HCT116 (cell line): ENCODE measurements at regions not wholly inside any gene's neighbourhood (a gene's known extent, or its start where the extent isn't known, plus 50 kb on each side); places are given as distances from the start of the nearest gene placed in this dataset.

Experiments used
- ATAC-seq: fragments of 200-7000 bp; cut with Tn5 transposase; 2 replicates; pipeline ENCODE4 v1.9.1; 2020; ENCODE audit warnings: mild to moderate bottlenecking, moderate library complexity
- BruUV-seq: library from RNA; stranded (reverse); fragments of 400-500 nt; replicated peaks from 2 replicates; lab custom pipeline; 2021; lab: Mats Ljungman, UMichigan
- CTCF ChIA-PET: fragments of 300-600 bp; sonication (Branson Sonifier 250); formaldehyde crosslinking; loops from one replicate; lab custom pipeline; 2021; ENCODE audit warnings: antibody characterized with exemption; lab: Charles Lee
- POLR2A ChIA-PET: fragments of 300-600, 350-600 bp; sonication (Branson Sonifier 250); formaldehyde crosslinking; loops from one replicate; lab custom pipeline; 2021; ENCODE audit warnings: antibody characterized with exemption; lab: Charles Lee
- RAD21 ChIA-PET, 2 experiments: fragments of 300-600 bp; sonication (Branson Sonifier 250); formaldehyde crosslinking; loops; one replicate each; lab custom pipeline; 2023; ENCODE audit warnings: low total read pairs in 2 of 2; ENCODE audit not compliant: uncharacterized antibody in 2 of 2, unreplicated experiment in 2 of 2, low non-redundant PET in 1 of 2; lab: Charles Lee
- DNase-seq: peaks from one replicate; pipeline ENCODE4 v3.0.0-alpha.2; 2010; ENCODE audit warnings: low read depth, low spot score
- H2AFZ ChIP-seq: fragments of 200-600 bp; shearing (Covaris generic), sonication (generic); 2 replicates; pipeline ENCODE4 v1.6.1; 2017; ENCODE audit warnings: low read depth, mixed run types, mixed read lengths, antibody characterized with exemption, low read length; ENCODE audit not compliant: poor library complexity, severe bottlenecking
- H3K27ac ChIP-seq: 2 replicates; pipeline ENCODE4 v1.5.1; 2012; ENCODE audit warnings: low read depth, low read length
- H3K27me3 ChIP-seq: fragments of 200-600 bp; sonication (generic); 2 replicates; pipeline ENCODE4 v1.6.1; 2016; ENCODE audit warnings: mixed run types, low read length, mixed read lengths; ENCODE audit not compliant: insufficient read depth
- H3K36me3 ChIP-seq, 2 experiments: fragments of 200-500 bp in 1 of 2; fragments of 200-600 bp in 1 of 2; sonication (Bioruptor generic) in 1 of 2; sonication (generic) in 1 of 2; 2 replicates each; pipeline versions ENCODE4 v1.5.1 to v1.6.1; 2014 to 2016; ENCODE audit warnings: low read length in 2 of 2, inconsistent platforms in 1 of 2, mixed read lengths in 1 of 2, mixed run types in 1 of 2; ENCODE audit not compliant: insufficient read depth in 2 of 2, control insufficient read depth in 1 of 2
- H3K4me1 ChIP-seq, 2 experiments: fragments of 200-600 bp in 1 of 2; sonication (generic) in 1 of 2; 2 replicates each; pipeline versions ENCODE4 v1.5.1 to v1.6.1; 2012 to 2017; ENCODE audit warnings: low read length in 2 of 2, inconsistent platforms in 1 of 2, mild to moderate bottlenecking in 1 of 2, mixed read lengths in 1 of 2, mixed run types in 1 of 2, moderate library complexity in 1 of 2; ENCODE audit not compliant: insufficient read depth in 2 of 2, control insufficient read depth in 1 of 2
- H3K4me2 ChIP-seq: fragments of 200-600 bp; sonication (generic); 2 replicates; pipeline ENCODE4 v1.6.1; 2017; ENCODE audit warnings: mixed run types, low read length, mixed read lengths
- H3K4me3 ChIP-seq, 2 experiments: fragments of 200-600 bp in 1 of 2; sonication (generic) in 1 of 2; replicated peaks in 1 of 2; 2 replicates each; pipeline ENCODE4 v1.5.1; 2011 to 2016; ENCODE audit warnings: low read length in 2 of 2, control low read depth in 1 of 2, low read depth in 1 of 2, mild to moderate bottlenecking in 1 of 2, mixed read lengths in 1 of 2, mixed run types in 1 of 2
- H3K79me2 ChIP-seq: fragments of 200-600 bp; sonication (generic); 2 replicates; pipeline ENCODE4 v1.6.1; 2017; ENCODE audit warnings: mild to moderate bottlenecking, mixed run types, low read length, moderate library complexity, mixed read lengths; ENCODE audit not compliant: insufficient read depth
- H3K9ac ChIP-seq: fragments of 200-600 bp; sonication (generic); 2 replicates; pipeline ENCODE4 v1.6.1; 2016; ENCODE audit warnings: low read length, mixed read lengths
- H3K9me2 ChIP-seq: fragments of 200-600 bp; sonication (generic), shearing (Covaris generic); 2 replicates; pipeline ENCODE4 v1.6.1; 2017; ENCODE audit warnings: mixed run types, mild to moderate bottlenecking, moderate library complexity; ENCODE audit not compliant: insufficient read depth
- H3K9me3 ChIP-seq, 2 experiments: fragments of 200-500 bp in 1 of 2; fragments of 200-600 bp in 1 of 2; sonication (Bioruptor generic) in 1 of 2; sonication (generic) in 1 of 2; 2 replicates each; pipeline ENCODE4 v1.6.1; 2014 to 2017; ENCODE audit warnings: low read length in 2 of 2, mixed read lengths in 2 of 2, inconsistent platforms in 1 of 2, low read depth in 1 of 2, mild to moderate bottlenecking in 1 of 2, mixed run types in 1 of 2, moderate library complexity in 1 of 2; ENCODE audit not compliant: control insufficient read depth in 1 of 2, insufficient read depth in 1 of 2
- H4K20me1 ChIP-seq: fragments of 200-600 bp; sonication (generic), shearing (Covaris generic); 2 replicates; pipeline ENCODE4 v1.6.1; 2017; ENCODE audit warnings: mixed run types, mild to moderate bottlenecking, moderate library complexity; ENCODE audit not compliant: insufficient read depth
- CEBPB ChIP-seq: IDR thresholded peaks from 2 replicates; pipeline ENCODE4 v1.6.1; 2012; ENCODE audit warnings: low read depth
- EGR1 ChIP-seq: IDR thresholded peaks from 2 replicates; pipeline ENCODE4 v1.6.1; 2012; ENCODE audit warnings: low read depth
- EZH2 ChIP-seq: fragments of 200-600 bp; sonication (generic); IDR thresholded peaks from 2 replicates; pipeline ENCODE4 v1.6.1; 2017; ENCODE audit warnings: antibody characterized with exemption, mixed run types
- EZH2phosphoT487 ChIP-seq: fragments of 200-600 bp; IDR thresholded peaks from 2 replicates; pipeline ENCODE4 v1.6.1; 2018; ENCODE audit warnings: antibody characterized with exemption, borderline replicate concordance
- JUND ChIP-seq: IDR thresholded peaks from 2 replicates; pipeline ENCODE4 v1.6.1; 2012
- POLR2AphosphoS5 ChIP-seq: IDR thresholded peaks from 2 replicates; pipeline ENCODE4 v1.6.1; 2011; ENCODE audit warnings: mild to moderate bottlenecking, low read depth, low read length, moderate library complexity
- RAD21 ChIP-seq: IDR thresholded peaks from 2 replicates; pipeline ENCODE4 v1.6.1; 2012; ENCODE audit warnings: low read depth, mild to moderate bottlenecking
- SIN3A ChIP-seq: IDR thresholded peaks from 2 replicates; pipeline ENCODE4 v1.6.1; 2012; ENCODE audit warnings: low read depth
- SRF ChIP-seq: IDR thresholded peaks from 2 replicates; pipeline ENCODE4 v1.6.1; 2012; ENCODE audit warnings: low read depth
- TCF7L2 ChIP-seq: IDR thresholded peaks from 2 replicates; pipeline ENCODE4 v1.7.0; 2011; ENCODE audit warnings: borderline replicate concordance, inconsistent platforms; ENCODE audit not compliant: insufficient read depth, insufficient read length; ENCODE audit errors: extremely low read depth
- YY1 ChIP-seq: IDR thresholded peaks from 2 replicates; pipeline ENCODE4 v1.6.1; 2011; ENCODE audit warnings: low read length, low read depth, moderate library complexity, mild to moderate bottlenecking; ENCODE audit not compliant: insufficient replicate concordance; ENCODE audit errors: extremely low read depth
- ZFX ChIP-seq: fragments of 450-650 bp; IDR thresholded peaks from 2 replicates; pipeline ENCODE4 v1.6.1; 2017
- ZNF274 ChIP-seq: fragments of 200-500 bp; sonication (Bioruptor generic); IDR thresholded peaks from 2 replicates; pipeline ENCODE4 v1.6.1; 2014; ENCODE audit warnings: mild to moderate bottlenecking, low read depth, low read length, inconsistent platforms
- intact Hi-C: fragments of 100-400 bp; cut with micrococcal nuclease; formaldehyde crosslinking; loops from 2 replicates; pipeline ENCODE4 v1.10.0; 2022
- TF ChIP-seq, protein P1 (sequence below): IDR thresholded peaks from 2 replicates; pipeline ENCODE4 v1.6.1; 2012; ENCODE audit warnings: low read depth
- TF ChIP-seq, protein P2 (sequence below): IDR thresholded peaks from 2 replicates; pipeline ENCODE4 v1.6.1; 2012
- TF ChIP-seq, protein P3 (sequence below), 3 experiments: fragments of 200-600 bp in 1 of 3; sonication (generic) in 1 of 3; IDR thresholded peaks in 2 of 3; conservative IDR thresholded peaks in 1 of 3; 2 replicates each; pipeline ENCODE4 v1.5.1; 2012 to 2017; ENCODE audit warnings: low read depth in 2 of 3, low read length in 2 of 3, antibody characterized with exemption in 1 of 3, borderline replicate concordance in 1 of 3, control low read depth in 1 of 3, mild to moderate bottlenecking in 1 of 3, mixed read lengths in 1 of 3, mixed run types in 1 of 3, moderate library complexity in 1 of 3; ENCODE audit not compliant: insufficient read depth in 1 of 3

GRCh38 chr4:81826817-81827424 is 355.2 kb upstream of the RASGEF1B start:
- no peak overlapping the region for H3K9ac ChIP-seq
- CTCF ChIA-PET = no interaction called here
- TF ChIP-seq EGR1 (no peak), SRF (no peak), EZH2phosphoT487 (no peak), RAD21 (no peak), CEBPB (no peak), JUND (no peak), ZFX (no peak), EZH2 (no peak), ZNF274 (no peak), POLR2AphosphoS5 (no peak), SIN3A (no peak), TCF7L2 (no peak), YY1 (no peak)
- TF ChIP-seq, protein P1, sequence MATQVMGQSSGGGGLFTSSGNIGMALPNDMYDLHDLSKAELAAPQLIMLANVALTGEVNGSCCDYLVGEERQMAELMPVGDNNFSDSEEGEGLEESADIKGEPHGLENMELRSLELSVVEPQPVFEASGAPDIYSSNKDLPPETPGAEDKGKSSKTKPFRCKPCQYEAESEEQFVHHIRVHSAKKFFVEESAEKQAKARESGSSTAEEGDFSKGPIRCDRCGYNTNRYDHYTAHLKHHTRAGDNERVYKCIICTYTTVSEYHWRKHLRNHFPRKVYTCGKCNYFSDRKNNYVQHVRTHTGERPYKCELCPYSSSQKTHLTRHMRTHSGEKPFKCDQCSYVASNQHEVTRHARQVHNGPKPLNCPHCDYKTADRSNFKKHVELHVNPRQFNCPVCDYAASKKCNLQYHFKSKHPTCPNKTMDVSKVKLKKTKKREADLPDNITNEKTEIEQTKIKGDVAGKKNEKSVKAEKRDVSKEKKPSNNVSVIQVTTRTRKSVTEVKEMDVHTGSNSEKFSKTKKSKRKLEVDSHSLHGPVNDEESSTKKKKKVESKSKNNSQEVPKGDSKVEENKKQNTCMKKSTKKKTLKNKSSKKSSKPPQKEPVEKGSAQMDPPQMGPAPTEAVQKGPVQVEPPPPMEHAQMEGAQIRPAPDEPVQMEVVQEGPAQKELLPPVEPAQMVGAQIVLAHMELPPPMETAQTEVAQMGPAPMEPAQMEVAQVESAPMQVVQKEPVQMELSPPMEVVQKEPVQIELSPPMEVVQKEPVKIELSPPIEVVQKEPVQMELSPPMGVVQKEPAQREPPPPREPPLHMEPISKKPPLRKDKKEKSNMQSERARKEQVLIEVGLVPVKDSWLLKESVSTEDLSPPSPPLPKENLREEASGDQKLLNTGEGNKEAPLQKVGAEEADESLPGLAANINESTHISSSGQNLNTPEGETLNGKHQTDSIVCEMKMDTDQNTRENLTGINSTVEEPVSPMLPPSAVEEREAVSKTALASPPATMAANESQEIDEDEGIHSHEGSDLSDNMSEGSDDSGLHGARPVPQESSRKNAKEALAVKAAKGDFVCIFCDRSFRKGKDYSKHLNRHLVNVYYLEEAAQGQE = no peak
- TF ChIP-seq, protein P2, sequence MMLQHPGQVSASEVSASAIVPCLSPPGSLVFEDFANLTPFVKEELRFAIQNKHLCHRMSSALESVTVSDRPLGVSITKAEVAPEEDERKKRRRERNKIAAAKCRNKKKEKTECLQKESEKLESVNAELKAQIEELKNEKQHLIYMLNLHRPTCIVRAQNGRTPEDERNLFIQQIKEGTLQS = no peak
- TF ChIP-seq, protein P3, sequence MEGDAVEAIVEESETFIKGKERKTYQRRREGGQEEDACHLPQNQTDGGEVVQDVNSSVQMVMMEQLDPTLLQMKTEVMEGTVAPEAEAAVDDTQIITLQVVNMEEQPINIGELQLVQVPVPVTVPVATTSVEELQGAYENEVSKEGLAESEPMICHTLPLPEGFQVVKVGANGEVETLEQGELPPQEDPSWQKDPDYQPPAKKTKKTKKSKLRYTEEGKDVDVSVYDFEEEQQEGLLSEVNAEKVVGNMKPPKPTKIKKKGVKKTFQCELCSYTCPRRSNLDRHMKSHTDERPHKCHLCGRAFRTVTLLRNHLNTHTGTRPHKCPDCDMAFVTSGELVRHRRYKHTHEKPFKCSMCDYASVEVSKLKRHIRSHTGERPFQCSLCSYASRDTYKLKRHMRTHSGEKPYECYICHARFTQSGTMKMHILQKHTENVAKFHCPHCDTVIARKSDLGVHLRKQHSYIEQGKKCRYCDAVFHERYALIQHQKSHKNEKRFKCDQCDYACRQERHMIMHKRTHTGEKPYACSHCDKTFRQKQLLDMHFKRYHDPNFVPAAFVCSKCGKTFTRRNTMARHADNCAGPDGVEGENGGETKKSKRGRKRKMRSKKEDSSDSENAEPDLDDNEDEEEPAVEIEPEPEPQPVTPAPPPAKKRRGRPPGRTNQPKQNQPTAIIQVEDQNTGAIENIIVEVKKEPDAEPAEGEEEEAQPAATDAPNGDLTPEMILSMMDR (IDR thresholded peaks at IDR 0.05 in 2 of 3, conservative IDR thresholded peaks at IDR 0.05 in 1 of 3; ENCODE audit: borderline replicate concordance in 1 of 3, insufficient read depth in 1 of 3, low read depth in 2 of 3, low read length in 2 of 3) = no peak
- H3K4me2 ChIP-seq = no peak overlapping the region
- BruUV-seq = no TSS peak
- no peak for DNase-seq
- H3K9me3 ChIP-seq = no peaks in the 10 kb centered on the region
- no peaks in the 10 kb centered on the region for H3K4me1 ChIP-seq
- RAD21 ChIA-PET = no interaction called here
- peaks cover 6% of the 10 kb centered on the region; the same call in 1 of the 2 replicates for H3K27me3 ChIP-seq
- no peaks in the 10 kb centered on the region for H3K36me3 ChIP-seq
- no peak overlapping the region for H3K27ac ChIP-seq
- no peaks in the 10 kb centered on the region for H3K9me2 ChIP-seq
- H4K20me1 ChIP-seq = no peaks in the 10 kb centered on the region
- no peaks in the 10 kb centered on the region for H3K79me2 ChIP-seq
- H2AFZ ChIP-seq = no peak overlapping the region
- no peak overlapping the region for H3K4me3 ChIP-seq
- intact Hi-C loops = no loop called here
- no peak for ATAC-seq
- POLR2A ChIA-PET = no interaction called here
